GM21576 (cell line): ENCODE measurements at regions not wholly inside any gene's neighbourhood (a gene's known extent, or its start where the extent isn't known, plus 50 kb on each side); places are given as distances from the start of the nearest gene placed in this dataset.

Experiments used
- ATAC-seq: cut with Tn5 transposase; IDR thresholded peaks from one replicate; pipeline ENCODE4 v1.9.1; 2021; ENCODE audit warnings: mild to moderate bottlenecking, moderate library complexity; ENCODE audit not compliant: unreplicated experiment

DNA sequence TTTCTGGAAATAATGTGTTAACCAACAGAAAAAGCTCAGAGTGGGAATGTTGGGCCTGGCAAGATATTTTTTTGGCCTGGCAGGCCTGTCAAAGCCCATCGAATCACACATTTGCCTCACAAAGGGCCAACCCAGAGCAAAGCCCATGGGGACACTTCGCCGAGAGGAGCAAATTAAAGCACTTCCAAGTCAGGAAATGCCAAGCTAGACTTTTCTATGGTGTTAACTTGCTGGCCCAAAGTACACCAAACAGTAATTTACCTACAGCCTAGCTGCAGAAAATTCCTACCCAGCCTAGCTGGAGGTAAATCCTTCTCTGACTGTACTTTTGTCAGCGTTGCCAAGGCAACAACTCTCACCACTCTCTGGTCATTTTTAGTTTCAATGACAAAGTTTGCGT, 288.6 kb upstream of the LDB2 start:
- no peak for ATAC-seq

GRCh38 chr4:17182888-17183287, 284.4 kb upstream of the LDB2 start:
- no peak for ATAC-seq

DNA sequence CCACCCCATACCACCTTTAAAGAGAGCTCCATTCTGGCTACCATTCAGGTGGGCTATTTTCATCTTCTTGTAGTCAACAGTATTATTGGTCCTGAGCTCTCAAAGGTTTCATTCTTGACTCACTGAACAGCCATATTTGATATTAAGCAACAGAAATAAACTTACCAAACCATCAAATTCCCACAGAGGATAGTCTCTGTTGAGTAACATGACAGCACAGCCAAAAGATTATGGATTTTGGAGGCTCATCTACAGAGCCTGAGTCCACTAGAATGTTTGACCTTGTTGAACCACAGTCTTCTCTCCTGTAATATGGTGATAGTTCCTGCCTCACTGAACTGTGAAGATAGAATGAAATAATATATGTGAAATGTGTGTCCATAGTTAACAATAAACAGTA, 276.3 kb upstream of the LDB2 start:
- no peak for ATAC-seq

GRCh38 chr4:17173300-17173699, 274.9 kb upstream of the LDB2 start:
- no peak for ATAC-seq

DNA sequence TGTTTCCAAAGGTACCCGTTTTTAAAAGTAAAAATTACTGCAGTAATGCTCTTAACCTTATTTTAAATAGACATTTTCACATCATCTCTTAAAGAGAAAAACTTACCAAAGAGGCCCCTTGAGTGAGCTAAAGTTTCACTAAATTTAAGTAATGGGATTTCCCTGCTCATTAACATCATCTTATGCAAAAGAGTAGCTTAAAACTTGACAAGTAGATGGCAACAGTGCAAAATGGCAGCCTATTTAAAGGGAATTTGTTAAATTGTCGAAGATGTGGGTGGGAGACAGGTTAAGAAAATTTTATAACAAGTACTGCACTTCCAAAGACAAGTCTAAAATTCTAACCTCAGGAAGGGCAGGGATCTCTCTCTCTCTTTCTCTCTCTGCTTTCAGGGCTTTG, 271.7 kb upstream of the LDB2 start:
- no peak for ATAC-seq

- no peak for ATAC-seq
Observed at GRCh38 chr4:17169699-17170098, 271.3 kb upstream of the LDB2 start.

DNA sequence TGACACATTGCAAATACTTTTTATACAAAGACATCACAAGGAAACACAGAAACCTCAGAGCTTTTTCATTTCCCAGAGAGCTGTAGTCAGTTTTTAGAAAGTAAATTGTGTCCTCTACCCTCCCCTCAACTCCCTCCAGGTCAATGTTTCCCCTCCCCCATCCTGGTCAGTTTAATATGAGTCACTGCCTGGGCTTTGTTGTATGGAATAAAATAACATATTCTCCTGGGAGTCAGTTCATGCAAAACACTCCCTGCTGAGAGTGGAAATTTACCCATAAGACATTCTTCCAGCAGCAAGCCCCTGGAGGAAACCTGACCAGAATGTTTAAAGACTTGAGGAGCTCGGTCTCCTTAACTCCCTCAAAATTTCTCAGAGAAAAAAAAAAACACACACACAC, 270.1 kb upstream of the LDB2 start:
- ATAC-seq, result no peak

DNA sequence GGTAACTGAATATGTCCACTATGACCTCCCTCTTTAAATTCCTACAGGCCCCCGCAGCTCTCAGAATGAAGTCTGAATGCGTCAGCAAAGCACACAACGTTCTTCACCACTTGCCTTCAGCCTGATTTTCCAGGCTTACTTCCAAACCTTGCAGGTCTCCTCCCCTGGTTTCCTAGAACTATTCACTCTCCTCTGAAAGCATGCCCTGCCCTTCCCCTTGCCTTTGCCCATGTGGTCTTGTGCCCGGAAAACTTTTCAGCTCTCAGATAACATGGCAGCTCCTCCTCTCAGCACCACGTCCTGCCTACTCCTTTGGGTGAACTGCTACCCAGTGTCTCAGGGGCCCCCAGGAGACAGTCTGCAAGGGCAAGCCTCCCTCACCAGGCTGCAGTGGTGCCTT, 268.5 kb upstream of the LDB2 start:
- no peak for ATAC-seq

DNA sequence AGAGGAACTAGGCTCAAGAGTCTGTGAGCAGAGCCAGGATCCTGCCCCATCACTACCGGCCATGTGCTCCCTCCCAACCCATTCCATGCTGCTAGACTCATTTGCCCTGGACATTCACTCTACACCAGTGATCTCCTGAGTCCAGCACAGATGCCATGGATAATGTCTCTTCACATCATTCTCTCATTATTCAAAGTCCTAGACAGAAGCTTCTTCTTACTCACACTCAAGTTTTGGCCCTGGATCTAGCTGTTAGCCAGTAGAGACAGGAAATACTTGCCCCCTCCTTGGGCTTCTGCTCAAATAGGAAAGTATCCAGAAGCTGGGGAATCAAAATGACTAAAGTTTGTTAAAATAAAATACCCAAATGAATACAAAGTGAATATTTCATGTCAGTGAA, 266.8 kb upstream of the LDB2 start:
- ATAC-seq, result no peak

DNA sequence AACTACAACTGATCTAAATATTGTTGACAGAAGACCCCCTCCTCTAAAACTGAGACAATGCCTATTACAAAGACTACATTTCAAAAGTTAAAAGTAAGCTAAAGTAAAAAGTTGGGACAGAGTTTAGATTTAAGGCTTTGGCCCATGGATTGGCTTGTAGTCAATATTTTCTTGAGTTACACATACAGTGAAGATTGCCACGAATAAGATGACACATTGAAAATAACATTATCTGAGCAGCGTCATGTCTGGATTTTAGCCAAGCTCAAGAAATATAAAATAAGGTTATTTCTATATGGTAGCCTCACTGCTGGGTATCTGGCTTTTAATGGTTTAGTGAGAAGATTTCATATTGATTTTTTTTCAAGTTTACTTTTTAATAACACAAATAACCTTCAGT, 266.2 kb upstream of the LDB2 start:
- ATAC-seq, result no peak

- no peak for ATAC-seq
Observed at GRCh38 chr4:17163156-17163771, 264.8 kb upstream of the LDB2 start.

GRCh38 chr4:17157304-17157703, 258.9 kb upstream of the LDB2 start:
- ATAC-seq, result no peak

- no peak for ATAC-seq
Observed at GRCh38 chr4:17155486-17155885, 257.0 kb upstream of the LDB2 start.

DNA sequence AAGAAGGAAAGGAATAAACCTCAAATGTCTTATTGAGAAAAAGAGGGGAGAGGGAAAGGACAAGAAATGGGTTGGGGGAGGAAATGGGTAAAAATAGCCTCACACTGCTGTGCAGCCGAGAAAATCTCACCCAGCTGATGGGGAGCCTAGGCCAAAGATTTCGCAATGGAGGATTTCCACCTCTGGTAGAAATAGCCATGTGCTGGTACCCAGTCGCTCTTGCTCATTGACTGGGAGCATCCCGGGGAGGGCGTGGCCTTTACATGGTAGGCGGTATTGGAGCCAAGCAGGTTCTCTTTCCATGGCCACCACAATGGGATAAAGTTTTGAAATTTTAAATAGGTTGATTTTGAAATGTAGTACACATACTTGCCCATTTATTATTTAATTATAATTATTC, 255.1 kb upstream of the LDB2 start:
- ATAC-seq, result no peak

DNA sequence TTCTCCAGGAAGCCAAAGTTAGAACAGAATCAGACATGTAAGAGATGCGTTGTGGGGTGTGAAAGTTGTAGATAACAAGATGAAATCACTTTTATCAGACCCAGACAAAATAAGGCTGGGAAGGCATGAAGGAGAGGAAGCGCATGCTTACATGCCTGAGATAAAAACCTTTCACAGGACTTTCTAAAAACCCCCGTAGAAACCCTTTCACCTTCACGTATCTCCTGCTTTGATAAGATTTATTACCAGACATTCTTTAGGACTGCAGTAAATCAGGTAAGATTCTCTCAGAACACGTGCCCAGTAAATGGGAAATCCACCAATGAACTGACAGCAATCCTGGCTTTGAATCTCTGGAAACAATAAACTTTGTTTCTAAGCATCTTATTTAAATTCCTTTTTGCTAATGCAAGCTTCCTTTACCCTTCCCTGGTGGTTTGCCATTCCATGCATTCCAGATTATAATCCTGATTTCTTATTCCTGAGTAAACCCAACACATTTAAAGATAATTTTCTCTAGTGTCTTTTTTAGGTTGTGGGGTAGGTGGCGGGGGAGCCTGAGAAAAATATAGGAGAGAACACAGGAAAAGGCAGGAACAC, 254.6 kb upstream of the LDB2 start:
- ATAC-seq, result no peak

- no peak for ATAC-seq
Observed at GRCh38 chr4:17142232-17142711, 243.8 kb upstream of the LDB2 start.

DNA sequence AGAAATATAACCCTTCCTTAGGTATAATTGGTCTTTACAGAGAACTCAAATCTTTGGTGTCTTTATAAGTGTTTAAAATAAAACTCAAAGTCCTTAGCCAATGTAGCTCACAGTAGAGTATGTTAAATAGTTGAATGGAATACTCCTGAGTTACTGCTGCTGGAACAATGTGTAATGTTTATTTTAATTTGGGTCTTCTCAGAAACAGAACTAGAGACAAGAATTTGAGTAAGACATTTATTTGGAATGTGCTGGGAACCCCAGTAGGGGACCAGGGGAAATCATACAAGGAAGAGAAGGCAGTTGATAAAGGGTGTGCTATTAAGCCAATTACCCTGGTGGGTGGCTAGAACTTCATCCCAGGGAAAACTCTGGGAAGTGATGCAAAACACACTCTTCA, 240.4 kb upstream of the LDB2 start:
- ATAC-seq, result no peak

DNA sequence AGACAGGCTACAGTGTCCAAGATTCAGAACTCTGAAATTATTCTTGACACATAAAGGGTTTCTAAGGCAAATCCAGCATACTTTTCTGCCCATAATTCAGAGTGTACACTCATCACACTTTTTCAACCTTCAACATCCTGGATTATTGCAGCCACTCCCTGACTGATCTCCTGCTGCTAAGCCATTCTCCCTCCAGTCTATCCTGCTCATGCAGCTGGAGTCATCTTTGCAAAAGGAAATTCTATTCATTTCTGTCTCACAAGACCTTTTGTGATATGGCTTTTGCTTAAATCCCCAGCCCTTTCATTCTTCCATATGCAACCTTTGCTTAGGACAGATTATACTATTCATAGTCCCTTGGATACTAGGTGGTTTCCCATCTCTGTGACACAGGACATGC, 236.1 kb upstream of the LDB2 start:
- no peak for ATAC-seq

DNA sequence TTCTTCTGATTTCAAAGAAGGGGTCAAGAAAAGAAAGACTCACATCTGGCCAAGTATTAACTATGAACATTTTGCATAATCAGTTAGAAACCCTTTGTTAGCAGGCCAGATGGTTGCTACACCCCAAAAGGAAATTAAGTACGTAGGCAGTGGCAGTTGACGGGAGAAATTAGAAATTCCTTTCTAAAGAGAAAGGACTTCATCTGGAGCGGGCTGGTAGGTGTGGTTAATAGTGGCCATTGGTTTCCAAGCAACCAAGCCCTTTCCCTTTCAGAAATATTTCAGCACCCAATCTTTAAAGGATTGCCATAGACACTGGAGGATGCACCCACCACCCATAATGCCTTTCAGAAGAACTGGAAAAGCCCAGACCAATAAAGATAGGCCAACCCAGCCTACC, 235.7 kb upstream of the LDB2 start:
- no peak for ATAC-seq

GRCh38 chr4:17132226-17132625, 233.8 kb upstream of the LDB2 start:
- ATAC-seq, result no peak

- ATAC-seq, result no peak
Observed at GRCh38 chr4:17128268-17128667, 229.8 kb upstream of the LDB2 start.

DNA sequence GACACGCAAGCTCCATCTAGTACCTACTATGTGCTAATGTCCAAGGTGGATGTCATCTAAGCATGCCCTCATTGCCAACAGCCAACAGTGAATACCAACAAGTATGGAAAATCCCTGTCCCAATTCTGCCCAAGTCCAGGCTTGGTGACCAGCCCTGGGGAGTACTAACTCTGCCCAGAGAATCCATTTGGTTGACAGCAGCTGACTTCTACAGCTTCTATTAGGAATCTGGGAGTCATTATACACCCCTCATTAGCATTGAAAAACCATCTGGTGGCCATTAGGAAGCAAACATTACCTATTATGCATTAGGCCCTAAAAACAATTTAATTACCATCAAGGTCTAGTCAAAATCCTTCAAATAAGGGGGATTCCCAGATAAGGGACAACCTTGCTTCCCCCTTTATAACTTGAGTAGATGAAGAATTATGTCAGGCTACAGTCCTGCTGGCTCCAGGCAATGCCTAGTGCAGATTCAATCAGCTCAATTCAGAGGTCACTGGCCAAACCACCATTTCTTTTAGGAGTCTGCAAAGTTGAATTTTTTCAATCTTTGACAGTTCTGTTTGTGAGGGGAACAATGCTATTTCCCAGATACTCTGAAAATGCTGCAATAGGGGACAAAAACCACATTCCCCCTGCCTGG, 228.0 kb upstream of the LDB2 start:
- no peak for ATAC-seq

GRCh38 chr4:17124767-17125166, 226.3 kb upstream of the LDB2 start:
- ATAC-seq, result no peak
